Lower leg skin (tissue), 3 donors: ENCODE measurements at regions not wholly inside any gene's neighbourhood (a gene's known extent, or its start where the extent isn't known, plus 50 kb on each side); places are given as distances from the start of the nearest gene placed in this dataset.

Experiments
- POLR2A ChIP-seq, 2 donors: fragments of 450-650 bp; IDR thresholded peaks; one replicate each; pipeline ENCODE4 v1.6.1; 2016 to 2017; ENCODE audit warnings: antibody characterized with exemption in 2 of 2, mild to moderate bottlenecking in 1 of 2, moderate library complexity in 1 of 2
- TF ChIP-seq, protein P1 (sequence below), 3 donors: fragments of 450-650 bp; IDR thresholded peaks; one replicate each; pipeline ENCODE4 v1.5.1; 2016; ENCODE audit warnings: antibody characterized with exemption in 3 of 3, mild to moderate bottlenecking in 3 of 3, moderate library complexity in 2 of 3

DNA sequence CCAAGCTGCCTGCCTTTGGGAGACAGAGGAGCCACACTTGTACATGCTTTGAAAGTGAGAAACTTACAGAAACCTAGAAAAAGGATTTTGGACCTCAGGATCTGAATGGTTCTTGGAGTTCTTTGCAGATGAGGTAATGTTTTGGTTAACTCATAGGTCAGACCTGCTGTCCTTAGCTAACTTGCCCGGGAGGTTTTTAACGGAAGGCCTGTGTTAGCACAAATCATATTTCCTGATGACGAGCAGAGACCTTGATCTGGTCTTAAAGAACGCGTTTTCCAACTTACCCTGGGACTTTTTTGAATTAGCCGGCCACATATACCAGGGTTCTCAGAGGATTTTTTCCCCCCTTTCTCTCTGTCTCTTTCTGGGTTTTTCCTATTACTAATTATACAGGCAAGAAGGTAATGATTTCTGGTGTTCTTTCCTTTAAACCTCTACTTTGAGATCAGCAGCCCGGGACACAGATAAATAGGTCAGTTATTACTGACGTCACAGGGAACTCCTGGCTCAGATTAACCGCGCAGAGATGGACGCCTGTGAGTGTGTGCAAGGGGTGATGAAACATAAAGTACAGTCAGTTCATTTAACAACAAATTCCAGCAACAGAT is 101.7 kb upstream of the KLF6 start:
- TF ChIP-seq, protein P1, sequence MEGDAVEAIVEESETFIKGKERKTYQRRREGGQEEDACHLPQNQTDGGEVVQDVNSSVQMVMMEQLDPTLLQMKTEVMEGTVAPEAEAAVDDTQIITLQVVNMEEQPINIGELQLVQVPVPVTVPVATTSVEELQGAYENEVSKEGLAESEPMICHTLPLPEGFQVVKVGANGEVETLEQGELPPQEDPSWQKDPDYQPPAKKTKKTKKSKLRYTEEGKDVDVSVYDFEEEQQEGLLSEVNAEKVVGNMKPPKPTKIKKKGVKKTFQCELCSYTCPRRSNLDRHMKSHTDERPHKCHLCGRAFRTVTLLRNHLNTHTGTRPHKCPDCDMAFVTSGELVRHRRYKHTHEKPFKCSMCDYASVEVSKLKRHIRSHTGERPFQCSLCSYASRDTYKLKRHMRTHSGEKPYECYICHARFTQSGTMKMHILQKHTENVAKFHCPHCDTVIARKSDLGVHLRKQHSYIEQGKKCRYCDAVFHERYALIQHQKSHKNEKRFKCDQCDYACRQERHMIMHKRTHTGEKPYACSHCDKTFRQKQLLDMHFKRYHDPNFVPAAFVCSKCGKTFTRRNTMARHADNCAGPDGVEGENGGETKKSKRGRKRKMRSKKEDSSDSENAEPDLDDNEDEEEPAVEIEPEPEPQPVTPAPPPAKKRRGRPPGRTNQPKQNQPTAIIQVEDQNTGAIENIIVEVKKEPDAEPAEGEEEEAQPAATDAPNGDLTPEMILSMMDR (IDR thresholded peaks at IDR 0.05), result no peak
- TF ChIP-seq POLR2A (IDR thresholded peaks at IDR 0.05), result no peak
